Pons (tissue), 1 donor: ENCODE measurements at regions not wholly inside any gene's neighbourhood (a gene's known extent, or its start where the extent isn't known, plus 50 kb on each side); places are given as distances from the start of the nearest gene placed in this dataset.

Experiments
- DNase-seq: peaks from one replicate; pipeline ENCODE4 v3.0.0-alpha.2; 2016; ENCODE audit warnings: low spot score

GRCh38 chr18:78656346-78656925 lies 323.2 kb upstream of the SALL3 start:
- DNase-seq: no peak

- no peak for DNase-seq
These were observed 321.1 kb upstream of the SALL3 start for GRCh38 chr18:78658531-78658930.

- no peak for DNase-seq
These were observed 320.6 kb upstream of the SALL3 start for GRCh38 chr18:78659057-78659456.

GRCh38 chr18:78659748-78660147 lies 319.9 kb upstream of the SALL3 start:
- no peak for DNase-seq

DNA sequence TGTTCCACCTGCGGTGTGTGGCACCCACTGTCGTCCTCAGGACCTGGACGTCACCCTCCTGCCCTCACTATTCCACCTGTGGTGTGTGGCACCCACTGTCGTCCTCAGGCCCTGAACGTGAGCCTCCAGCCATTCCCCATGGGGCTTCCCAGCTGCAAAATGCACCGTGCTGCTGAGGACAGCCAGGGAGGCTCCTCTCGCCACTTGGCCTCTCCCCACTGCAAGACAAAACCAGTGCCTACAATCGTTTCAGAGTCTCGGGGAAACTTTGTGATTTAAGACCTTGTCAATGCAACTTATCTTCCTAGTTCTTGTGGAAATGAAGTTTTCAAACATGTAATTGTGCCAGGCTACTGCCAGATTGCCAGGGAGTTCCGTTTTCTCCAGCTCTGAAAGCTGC lies 319.3 kb upstream of the SALL3 start:
- no peak for DNase-seq

DNA sequence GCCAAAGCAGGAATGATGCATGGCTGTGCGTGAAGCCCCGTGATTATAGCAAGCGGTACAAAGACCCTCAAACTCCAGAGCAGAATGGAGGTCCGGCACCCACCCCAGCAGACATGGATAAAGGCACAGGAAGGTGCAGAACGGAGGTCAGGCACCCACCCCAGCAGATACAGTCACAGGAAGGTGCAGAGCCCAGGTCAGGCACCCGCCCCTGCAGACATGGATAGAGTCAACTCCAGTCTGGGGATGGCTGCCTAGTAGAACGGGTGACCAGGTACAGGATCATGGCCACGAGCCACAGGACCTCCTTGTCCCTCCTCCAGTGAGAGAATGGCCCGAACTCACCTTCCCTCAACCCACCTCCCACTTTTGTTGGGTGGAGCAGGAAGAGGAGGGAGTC lies 318.3 kb upstream of the SALL3 start:
- DNase-seq: no peak

DNA sequence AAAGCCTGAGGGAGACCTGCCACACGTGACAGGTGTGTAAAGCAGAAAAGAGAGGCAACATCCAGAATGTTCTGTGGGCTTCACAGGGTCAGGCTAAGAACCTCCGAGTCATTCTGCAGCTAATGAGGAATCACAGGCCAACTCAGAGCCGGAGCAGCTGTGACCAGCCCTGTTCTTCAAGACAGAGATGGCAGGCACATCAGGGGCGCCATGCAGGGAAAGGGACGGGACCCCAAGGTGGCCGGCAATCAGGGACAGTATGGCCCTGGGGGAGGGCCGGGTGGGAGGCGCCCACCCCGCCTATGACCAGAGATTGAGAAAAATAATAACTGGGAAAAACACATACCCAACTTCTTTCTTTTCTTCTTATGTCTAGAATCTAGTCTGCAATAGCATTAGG lies 316.7 kb upstream of the SALL3 start:
- no peak for DNase-seq

- DNase-seq: no peak
These were observed 315.6 kb upstream of the SALL3 start for GRCh38 chr18:78664048-78664447.

DNA sequence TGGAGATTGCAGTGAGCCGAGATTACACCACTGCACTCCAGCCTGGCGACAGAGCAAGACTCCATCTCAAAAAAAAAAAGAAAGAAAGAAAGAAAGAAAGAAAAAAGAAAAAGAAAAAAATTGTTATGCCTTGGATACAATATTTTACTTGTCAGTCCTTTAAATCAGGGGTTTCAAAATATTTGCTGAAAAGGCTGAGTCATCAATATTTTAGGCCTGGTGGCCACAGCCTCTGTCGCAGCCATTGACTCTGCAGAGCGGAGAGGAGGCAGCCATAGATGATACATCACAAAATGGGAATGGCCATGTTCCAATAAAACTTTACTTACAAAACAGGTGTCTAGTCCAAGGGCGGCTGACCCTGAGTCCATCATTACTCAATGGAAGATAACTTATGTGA lies 314.8 kb upstream of the SALL3 start:
- DNase-seq: no peak

DNA sequence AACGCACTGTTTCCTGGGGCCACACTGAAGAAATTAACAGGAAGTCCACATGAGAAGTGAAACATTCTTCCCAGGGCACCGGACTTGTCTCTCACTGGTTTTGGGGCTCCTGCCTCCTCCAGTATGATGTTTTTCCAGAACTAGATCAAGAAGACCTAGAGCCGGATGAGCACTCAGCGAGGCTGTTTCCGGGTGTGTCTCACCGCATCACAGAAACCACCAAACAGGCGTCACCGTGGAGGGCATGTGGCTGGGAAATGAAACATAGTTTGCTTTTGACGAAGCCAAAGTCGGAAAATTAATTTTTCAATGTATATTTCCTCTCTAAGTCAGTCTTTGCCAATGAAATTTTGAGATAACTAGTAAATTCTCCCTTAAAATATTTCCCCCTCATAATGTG lies 314.0 kb upstream of the SALL3 start:
- DNase-seq: no peak

- DNase-seq: no peak
These were observed 312.8 kb upstream of the SALL3 start for GRCh38 chr18:78666666-78667335.

DNA sequence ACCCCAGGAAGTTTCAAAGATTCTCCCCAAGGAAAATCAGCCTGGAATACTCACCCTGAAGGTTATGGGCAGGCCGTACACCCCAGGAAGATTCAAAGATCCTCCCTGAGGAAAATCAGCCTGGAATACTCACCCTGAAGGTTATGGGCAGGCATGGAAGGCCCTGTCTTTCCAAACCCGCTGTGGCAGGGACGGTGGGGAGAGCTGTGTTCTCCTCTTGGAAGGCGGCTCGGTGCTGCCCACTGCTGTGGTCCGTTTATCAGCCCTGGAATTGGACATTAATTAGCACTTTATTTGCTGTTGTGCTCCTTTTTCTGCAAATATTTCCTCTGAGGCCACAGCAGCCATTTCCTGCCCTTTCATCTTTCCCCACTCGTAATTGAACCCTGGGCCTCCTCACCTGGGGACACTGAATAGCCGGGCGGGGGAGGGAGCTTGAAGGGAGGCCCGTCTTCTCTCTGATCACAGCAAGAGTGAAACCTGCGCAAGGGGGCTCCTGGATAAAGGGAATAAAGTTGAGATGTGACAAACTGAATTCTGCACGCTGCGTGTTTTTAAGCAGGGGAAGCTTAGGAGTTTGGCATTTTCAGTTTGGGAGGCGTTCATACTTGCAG lies 308.7 kb upstream of the SALL3 start:
- DNase-seq: no peak

GRCh38 chr18:78671551-78671950 lies 308.1 kb upstream of the SALL3 start:
- no peak for DNase-seq

DNA sequence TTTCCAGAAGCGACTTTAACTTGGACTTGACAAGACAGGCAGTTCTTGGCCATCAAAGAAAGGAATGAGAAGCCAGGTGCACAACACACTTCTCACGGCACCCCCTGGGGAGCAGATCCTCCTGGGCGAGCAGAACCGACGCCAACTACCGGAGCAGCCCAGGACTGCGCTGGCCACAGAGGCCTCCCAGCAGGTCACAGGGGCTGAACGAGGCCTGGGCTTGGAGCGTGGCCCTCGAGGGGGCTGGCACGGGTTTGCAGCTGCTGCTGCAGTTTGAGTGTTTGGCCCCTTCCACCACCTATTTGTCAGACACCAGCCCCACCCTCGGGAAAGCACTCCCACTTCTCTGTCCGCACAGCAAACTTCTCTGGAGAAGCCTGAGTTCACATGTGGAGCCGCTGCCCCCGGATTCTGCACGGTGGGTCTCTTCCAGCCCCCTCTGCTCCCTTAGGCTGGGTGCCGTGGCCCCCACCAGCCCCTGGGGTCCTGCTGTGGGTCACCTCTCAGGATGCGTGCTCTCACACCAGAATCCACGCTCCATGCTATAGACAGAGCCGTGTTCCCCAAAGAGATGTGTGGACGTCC lies 306.7 kb upstream of the SALL3 start:
- DNase-seq: no peak

GRCh38 chr18:78673516-78674321 lies 305.9 kb upstream of the SALL3 start:
- DNase-seq: no peak

DNA sequence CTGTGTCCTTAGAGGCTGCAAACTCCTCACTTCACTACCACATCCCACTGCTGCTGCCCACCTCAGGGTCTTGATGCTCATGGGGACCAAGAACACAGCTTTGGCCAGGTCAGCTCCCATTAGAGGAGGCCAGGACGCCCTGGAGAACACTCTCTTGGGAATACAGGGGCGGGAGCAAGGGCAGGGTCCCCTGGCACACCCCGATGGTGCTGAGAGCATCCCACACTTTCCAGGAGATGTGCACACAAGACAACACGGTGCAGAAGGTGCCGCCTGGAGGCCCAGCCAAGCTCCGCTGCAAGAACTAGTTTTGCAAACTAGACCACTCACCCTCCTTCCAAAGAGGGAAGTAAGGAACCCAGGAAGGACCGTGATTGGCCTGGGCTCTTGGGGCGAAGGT lies 304.4 kb upstream of the SALL3 start:
- DNase-seq: no peak

GRCh38 chr18:78676622-78677482 lies 302.8 kb upstream of the SALL3 start:
- no peak for DNase-seq

DNA sequence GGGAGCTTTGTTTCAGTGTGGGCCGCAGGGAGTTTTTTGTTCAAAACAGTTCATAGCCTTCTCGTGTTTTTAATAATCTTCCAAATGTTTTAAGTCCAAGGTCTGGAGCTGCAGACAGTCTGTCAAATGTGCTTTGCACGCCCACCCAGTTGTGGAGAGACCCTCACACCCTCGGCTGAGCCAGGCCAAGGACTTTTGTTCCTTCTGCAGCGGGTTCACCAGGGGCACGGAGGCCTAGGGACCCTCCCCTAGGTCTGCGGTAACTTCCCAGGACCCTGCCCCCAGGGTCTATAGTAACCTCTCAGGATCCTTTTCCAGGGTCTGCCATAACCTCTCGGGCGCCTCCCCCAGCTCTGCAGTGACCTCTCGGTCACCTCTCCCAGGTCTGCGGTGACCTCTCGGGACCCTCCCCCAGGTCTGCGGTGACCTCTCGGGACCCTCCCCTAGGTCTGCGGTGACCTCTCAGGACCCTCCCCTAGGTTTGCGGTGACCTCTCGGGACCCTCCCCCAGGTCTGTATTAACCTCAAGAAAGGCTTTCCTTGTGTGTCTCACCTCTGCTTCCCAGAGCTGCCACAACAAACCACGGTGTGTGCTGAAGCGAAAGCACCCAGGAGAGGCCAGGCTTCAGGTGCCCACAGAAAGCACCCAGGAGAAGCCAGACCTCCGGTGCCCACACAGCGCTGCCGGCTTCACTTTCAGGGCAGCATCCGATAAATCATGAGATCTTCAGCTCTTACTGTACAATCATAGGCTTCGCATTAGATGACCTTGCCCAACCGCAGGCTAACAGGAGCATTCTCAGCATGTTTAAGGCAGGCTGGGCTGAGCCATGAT lies 301.9 kb upstream of the SALL3 start:
- DNase-seq: no peak

DNA sequence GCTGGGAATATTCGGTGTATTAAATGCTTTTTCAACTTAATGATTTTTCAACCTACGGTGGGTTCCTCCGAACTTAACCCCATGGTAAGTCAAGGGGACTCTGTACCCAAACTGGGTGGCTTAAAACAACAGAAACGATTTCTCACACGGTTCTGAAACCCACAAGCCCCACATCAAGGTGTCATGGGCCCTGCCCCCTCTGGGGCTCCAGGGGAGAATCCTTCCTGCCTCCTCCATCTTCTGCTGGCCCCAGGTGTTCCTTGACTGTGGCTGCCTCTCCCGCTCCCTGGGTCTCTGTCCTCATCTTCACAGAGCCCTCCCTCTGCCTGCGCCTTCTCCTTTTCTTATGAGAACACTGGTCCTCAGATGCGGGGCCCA lies 301.3 kb upstream of the SALL3 start:
- DNase-seq: no peak

- DNase-seq: no peak
These were observed 300.6 kb upstream of the SALL3 start for GRCh38 chr18:78679031-78679430.
